ENCODE measurements at regions not wholly inside any gene's neighbourhood (a gene's known extent, or its start where the extent isn't known, plus 50 kb on each side); places are given as distances from the start of the nearest gene placed in this dataset.
"Not testable (repeated sequence)": the region's sequence is repeated elsewhere in the genome, so short reads cannot be mapped to it uniquely, and the experiment has no call there.

DNA sequence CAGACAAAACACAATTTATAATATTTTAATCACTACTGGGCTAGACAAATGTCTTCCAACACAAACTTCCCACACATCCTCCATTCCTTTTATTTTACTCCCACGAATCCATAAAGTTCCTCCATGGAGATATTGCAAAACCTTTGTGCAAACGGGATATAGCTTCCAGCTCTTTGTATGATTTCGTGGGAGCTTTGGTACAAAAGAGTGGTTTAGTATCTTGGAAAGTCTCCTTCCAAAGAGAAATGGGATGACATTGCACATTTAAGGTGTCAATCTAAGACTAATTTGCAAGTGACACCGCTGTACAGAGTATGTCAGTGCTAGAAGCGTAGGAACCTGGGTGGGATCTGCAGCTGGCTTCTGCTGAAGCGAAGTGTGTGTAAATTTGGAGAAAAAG lies 455.2 kb upstream of the RUNX1 start:
- DNase-seq (ENCODE audit: low read depth, low spot score): no peak

DNA sequence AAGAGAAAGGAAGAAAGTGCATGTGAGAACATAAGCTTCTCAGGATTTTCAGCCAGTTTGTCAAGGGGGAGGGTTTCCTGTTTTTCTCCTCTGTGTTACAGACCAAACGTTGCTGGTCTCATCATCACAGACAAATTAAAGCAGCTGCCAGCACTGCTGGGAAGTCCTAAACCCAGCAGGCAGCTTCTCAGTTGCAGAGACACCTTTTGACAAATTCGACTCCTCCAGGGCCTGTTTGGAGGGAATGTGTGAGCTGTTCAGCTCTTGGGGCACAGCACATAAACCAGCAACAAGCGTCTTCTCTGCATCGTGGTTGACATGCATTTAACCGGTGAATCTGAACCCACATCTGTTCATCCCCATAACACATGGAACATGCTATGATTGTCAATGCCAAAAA lies 454.6 kb upstream of the RUNX1 start:
- DNase-seq (ENCODE audit: low read depth, low spot score): no peak

DNA sequence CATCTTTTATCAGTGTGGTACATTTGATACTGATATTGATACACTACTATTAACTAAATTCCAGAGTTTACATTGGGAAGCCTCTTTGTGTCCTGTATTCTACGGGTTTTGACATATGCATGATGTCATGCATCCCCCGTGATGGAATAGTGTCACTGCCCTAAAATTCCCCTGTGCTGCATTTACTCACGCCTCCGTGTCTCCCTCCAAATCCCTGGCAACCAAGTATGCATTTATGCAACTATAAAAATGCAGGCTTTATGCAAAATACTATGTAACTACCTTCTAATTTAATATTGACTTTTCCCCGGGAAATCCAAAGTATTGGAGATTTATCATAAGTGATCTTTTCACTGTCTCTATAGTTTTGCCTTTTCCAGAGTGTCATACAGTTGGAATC lies 453.7 kb upstream of the RUNX1 start:
- no peak for DNase-seq (ENCODE audit: low read depth, low spot score)

DNA sequence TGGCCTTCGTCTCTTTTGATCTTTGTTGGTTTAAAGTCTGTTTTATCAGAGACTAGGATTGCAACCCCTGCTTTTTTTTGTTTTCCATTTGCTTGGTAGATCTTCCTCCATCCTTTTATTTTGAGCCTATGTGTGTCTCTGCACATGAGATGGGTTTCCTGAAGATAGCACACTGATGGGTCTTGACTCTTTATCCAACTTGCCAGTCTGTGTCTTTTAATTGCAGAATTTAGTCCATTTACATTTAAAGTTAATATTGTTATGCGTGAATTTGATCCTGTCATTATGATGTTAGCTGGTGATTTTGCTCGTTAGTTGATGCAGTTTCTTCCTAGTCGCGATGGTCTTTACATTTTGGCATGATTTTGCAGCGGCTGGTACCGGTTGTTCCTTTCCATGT lies 448.4 kb upstream of the RUNX1 start:
- not testable (repeated sequence) for DNase-seq (ENCODE audit: low read depth, low spot score)

DNA sequence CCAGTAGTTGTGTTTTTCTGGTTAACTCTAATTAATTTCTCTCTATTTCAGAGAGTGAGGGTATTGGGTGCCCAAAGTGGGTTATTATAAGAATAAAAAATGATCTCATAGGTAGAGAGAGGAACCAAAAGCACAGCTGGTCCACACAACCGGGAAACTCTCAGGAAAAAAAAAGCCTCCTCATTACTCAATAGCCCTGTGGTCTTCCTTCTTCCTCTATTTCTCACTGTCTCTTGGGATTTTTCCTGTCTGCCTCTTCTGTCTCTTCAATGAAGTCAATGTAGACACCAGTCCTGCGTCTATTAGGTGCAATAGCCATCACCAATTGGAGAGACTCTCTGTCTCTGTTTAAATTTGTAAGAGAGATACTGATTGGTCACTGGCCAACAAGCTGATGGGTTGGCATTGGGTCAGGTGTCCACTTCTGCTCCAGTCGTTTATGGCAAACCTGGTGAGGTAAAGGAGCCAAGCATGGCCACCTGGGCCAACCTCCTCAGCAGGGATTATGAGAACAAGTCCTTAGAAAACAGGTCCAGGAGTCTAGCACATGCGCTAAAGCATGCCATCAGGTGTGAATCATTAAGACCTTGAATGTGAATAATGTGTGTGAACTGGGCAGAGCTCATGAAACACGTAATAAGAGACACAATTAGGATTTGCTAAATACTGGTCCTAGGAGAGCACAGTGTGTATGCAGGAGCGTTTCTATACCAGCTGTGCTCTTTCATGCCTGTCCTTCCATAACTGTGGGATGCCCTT lies 443.0 kb upstream of the RUNX1 start:
- no peak for DNase-seq (ENCODE audit: low read depth, low spot score)

- peak; percentile 36 for DNase-seq (ENCODE audit: low read depth, low spot score)
Measured at GRCh38 chr21:35491114-35491513, 442.0 kb upstream of the RUNX1 start.

GRCh38 chr21:35489389-35489980 lies 440.4 kb upstream of the RUNX1 start:
- DNase-seq (ENCODE audit: low read depth, low spot score): no peak

GRCh38 chr21:35488946-35489345 lies 439.8 kb upstream of the RUNX1 start:
- DNase-seq (ENCODE audit: low read depth, low spot score): peak; percentile 29

- no peak for DNase-seq (ENCODE audit: low read depth, low spot score)
Measured at GRCh38 chr21:35485364-35485763, 436.3 kb upstream of the RUNX1 start.

- no peak for DNase-seq (ENCODE audit: low read depth, low spot score)
Measured at GRCh38 chr21:35484851-35485250, 435.7 kb upstream of the RUNX1 start.

DNA sequence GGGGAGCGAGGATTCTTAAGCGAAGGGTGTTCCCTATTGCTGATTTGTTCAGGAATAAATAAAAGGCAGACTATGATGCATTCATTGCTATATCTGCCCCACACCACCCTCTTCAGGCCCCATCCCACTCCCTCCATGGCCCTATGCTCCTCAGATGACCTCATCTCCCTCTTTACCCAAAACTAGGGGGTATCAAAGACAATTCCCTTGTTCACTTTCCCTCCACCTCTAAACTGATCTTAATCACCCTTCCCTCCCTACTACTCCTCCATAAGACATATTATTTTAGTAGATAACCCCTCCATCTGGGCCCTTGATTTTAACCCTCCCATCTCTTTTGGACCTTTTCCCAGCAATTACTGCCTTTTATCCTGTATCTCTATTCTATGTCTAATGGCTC lies 434.9 kb upstream of the RUNX1 start:
- DNase-seq (ENCODE audit: low read depth, low spot score): no peak

DNA sequence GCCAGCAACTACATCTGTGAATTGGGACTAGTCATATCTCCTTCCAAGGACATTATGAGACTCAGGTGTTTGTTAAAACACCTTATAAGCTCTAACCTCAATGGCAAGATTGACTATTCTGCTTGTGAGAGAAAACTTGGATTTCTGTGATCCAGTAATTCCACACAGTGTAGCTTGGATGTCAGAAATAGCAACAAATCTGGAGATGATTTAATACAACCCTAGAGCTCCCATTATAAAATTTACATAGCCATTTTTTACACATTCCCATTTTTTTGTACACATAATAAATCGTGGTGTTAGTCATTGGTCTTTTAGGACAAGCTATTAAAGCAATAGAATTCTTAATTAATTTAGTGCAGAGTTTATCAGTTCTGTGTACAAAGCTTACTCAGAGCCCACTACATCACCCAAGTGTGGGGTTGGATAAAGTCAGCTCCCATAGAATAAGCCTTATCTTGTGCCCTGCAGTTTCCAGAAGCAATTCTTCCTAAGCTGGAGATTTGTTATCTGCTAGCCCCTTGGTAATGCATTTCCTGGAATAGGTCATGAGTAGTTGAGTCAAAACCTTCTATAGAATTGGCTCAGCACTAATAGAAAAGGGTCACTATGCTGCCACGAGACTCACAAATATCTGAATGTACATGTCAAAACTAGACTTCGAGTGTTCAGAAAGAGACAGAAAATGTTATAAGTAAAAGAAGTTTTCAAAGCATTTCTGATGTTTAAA lies 434.0 kb upstream of the RUNX1 start:
- DNase-seq (ENCODE audit: low read depth, low spot score): no peak

DNA sequence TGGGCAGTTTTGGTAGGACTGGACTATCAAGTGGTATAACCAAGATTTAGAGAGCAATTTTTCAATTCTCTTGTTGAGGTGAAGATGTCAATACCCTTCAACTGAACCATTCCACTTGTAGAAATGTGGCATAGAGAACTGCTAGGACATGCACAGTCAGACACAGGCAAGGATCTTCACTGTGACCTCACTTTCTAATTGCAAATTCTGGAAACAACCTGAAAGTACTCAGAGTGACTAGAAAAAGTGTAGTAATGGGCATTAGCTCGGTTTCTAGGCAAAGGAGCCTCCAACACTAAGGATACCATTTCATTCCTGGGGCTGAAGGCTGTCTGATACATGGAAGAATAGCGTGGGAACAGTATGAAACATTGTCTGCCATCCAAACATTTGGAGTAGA lies 433.0 kb upstream of the RUNX1 start:
- no peak for DNase-seq (ENCODE audit: low read depth, low spot score)

DNA sequence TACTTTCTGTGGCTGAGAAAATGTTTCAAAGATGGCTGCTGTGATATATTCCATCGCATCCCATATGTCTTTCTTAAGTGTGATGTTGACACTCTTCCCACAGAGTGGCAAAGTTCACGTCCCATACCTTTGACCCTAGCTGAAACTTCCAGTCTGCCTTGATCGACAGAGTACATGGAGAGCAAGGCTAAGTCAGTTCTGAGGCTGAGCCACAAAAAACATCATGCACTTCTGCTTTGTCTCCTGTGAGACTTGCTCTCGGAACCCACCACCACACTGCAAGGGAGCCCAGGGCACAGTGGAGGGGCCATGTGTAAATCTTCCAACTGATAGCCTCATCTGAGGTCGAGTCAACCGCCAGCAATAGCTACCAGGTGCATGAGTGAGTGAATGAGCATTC lies 431.9 kb upstream of the RUNX1 start:
- no peak for DNase-seq (ENCODE audit: low read depth, low spot score)

DNA sequence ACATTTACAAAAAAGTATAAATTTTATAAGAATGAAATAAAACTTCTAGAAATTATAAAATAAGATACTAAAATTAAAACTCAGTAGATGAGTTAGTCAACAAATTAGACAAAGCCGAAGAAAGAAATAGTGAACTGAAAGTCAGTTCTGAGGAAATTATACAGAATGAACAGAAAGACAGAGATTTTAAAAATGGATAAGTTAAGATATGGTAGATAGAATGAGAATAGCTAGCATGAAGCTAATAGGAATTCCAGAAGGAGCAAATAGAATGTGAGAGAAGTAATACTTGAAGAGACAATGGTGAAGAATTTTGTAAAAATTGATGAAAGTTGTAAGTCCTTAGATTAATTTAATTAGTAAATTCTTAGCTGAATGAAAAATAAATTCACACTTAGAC lies 430.4 kb upstream of the RUNX1 start:
- no peak for DNase-seq (ENCODE audit: low read depth, low spot score)

DNA sequence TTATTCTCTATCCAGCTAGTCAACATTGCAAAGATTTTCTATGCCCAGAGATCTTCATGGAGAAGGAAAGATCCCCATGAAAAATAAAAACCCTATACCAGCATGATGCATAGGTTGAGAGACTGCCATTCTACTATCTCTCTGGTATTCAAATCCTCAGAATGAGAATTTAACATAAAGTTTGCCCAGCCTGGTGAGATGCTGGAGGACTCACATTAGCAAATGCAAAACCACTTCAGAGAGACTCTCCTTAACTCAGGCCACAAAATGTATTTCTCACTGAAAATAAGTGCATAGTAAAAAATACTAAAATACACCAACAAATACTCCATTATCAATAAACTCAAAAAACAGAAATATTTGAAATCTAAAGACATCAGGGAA lies 430.0 kb upstream of the RUNX1 start:
- no peak for DNase-seq (ENCODE audit: low read depth, low spot score)

- no peak for DNase-seq (ENCODE audit: low read depth, low spot score)
Measured at GRCh38 chr21:35478161-35479064, 429.3 kb upstream of the RUNX1 start.

- DNase-seq (ENCODE audit: low read depth, low spot score): no peak
Measured at GRCh38 chr21:35477622-35478021, 428.5 kb upstream of the RUNX1 start.

DNA sequence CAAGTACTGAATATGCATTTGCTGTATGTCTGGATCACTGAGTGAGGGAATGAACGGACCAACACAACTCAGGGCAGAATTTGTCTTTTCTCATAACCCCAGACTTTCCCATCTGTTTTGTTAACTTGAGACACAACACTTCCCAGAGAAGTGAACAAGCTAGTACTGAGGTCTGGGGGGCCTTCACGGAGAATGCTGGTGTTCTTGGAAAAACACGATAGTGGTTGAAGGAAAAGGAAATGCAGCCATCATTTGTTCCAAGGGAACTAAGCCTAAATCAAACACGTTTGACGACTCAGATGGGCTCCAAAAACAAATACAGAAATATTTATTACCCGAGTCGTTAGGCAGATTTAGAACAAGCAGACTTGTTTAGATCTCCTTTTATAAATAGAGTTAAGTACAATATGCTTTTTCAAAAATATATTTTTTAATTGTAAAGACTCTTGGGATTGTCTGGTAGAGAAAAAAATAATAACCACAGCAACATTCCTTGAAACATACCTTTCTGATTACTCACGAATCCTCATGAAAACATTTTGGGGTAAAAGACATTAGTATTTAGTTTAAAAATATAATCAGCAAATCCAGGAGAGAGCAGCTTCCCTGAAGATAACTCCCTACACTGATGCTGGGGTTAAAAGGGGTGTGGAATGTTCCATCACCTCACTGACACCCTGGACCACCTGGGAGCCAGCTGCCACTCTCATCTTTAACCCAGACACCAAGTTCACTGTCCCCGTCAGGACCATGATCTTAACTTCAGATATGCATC lies 427.7 kb upstream of the RUNX1 start:
- DNase-seq (ENCODE audit: low read depth, low spot score): peak; percentile 68

- DNase-seq (ENCODE audit: low read depth, low spot score): no peak
Measured at GRCh38 chr21:35475762-35476161, 426.7 kb upstream of the RUNX1 start.

- DNase-seq (ENCODE audit: low read depth, low spot score): no peak
Measured at GRCh38 chr21:35475009-35475408, 425.9 kb upstream of the RUNX1 start.

Measured in astrocyte of the hippocampus (primary cell).